Heart right ventricle (tissue), 16 donors: ENCODE measurements at regions not wholly inside any gene's neighbourhood (a gene's known extent, or its start where the extent isn't known, plus 50 kb on each side); places are given as distances from the start of the nearest gene placed in this dataset.

ENCODE experiments used
- ATAC-seq, 8 donors: fragments of 200-7000 bp; cut with Tn5 transposase; one replicate each; pipeline ENCODE4 v1.9.1; 2020; ENCODE audit warnings: mild to moderate bottlenecking in 8 of 8, moderate library complexity in 8 of 8, moderate number of reproducible peaks in 1 of 8
- DNase-seq, 2 donors: peaks; one replicate each; pipeline ENCODE4 v3.0.0-alpha.2; 2020
- H3K27ac ChIP-seq, 10 donors: fragments of 200-600 bp; sonication (generic) in 2 of 10; one replicate each; pipeline versions ENCODE4 v1.5.0 to v1.8.0; 2020 to 2022; ENCODE audit warnings: mild to moderate bottlenecking in 3 of 10
- H3K27me3 ChIP-seq, 7 donors: fragments of 200-600 bp; one replicate each; pipeline ENCODE4 v1.8.0; 2021 to 2022; ENCODE audit warnings: mild to moderate bottlenecking in 2 of 7
- H3K36me3 ChIP-seq, 9 donors: fragments of 200-600 bp; sonication (generic) in 1 of 9; one replicate each; pipeline versions ENCODE4 v1.5.0 to v1.8.0; 2020 to 2022; ENCODE audit warnings: mild to moderate bottlenecking in 2 of 9
- H3K4me1 ChIP-seq, 9 donors: fragments of 200-600 bp; sonication (generic) in 1 of 9; one replicate each; pipeline versions ENCODE4 v1.5.0 to v1.8.0; 2020 to 2022; ENCODE audit warnings: mild to moderate bottlenecking in 4 of 9
- H3K4me3 ChIP-seq, 10 donors: fragments of 200-600 bp; sonication (generic) in 2 of 10; one replicate each; pipeline versions ENCODE4 v1.5.0 to v1.8.0; 2020 to 2022; ENCODE audit warnings: mild to moderate bottlenecking in 7 of 10, moderate library complexity in 2 of 10
- H3K9me3 ChIP-seq, 11 donors: fragments of 200-600 bp in 10 of 11; sonication (generic) in 2 of 11; one replicate each; pipeline versions ENCODE4 v1.5.0 to v1.8.0; 2013 to 2022; ENCODE audit warnings: mild to moderate bottlenecking in 2 of 11, control low read depth in 1 of 11, moderate library complexity in 1 of 11
- WGBS, 2 donors: extraction: QIAGEN DNeasy Blood & Tissue Kit; methylation state at CpG; one replicate each; pipeline ENCODE4 v1.1.7; 2013; ENCODE audit warnings: inconsistent platforms in 1 of 2; 5-methylcytosine and 5-hydroxymethylcytosine counted together
- intact Hi-C, 10 donors: fragments of 100-400 bp; cut with DNase I; formaldehyde crosslinking; loops; one replicate each; pipeline versions ENCODE4 v1.11.1 to v1.14.2; 2022
- TF ChIP-seq, protein P1 (sequence below), 9 donors: fragments of 200-600 bp; sonication (generic) in 2 of 9; IDR thresholded peaks; one replicate each; pipeline versions ENCODE4 v1.5.0 to v1.8.0; 2021 to 2022; ENCODE audit warnings: antibody characterized with exemption in 9 of 9, mild to moderate bottlenecking in 5 of 9, moderate library complexity in 1 of 9
- donor health status: Arrhythmogenic right ventricular cardiomyopathy.
- donor health status: ischemic (EF 13 %, LVEDD 7.1; RV severe dilation, severe dysfunction).
- donor health status: healthy with polysubstance abuse.
- donor health status: DM: no; HTN: yes; CAD: no.
- donor health status: DM: no; HTN: no; CAD: no.
- donor health status: ischemic (EF 25% LVEDD 6.9; RV normal size, moderate dysfunction).
- donor health status: ischemic (EF 25% LVEDD 5.7; RV mildly dilated, moderate dysfunction).
- donor health status: healthy.
- donor health status: DM: yes; HTN: yes; CAD: no.
- donor health status: Ischemic cardiomyopathy.
- donor health status: ischemic (EF 35%, LVEDD 5.7; RV mildly dilated, moderate dysfunction).
- donor health status: nonischemic (EF 11% LVEDD 7.7; RV severe dilation, severe dysfunction).
- donor health status: DM: yes; HTN: yes; CAD: no.
- donor health status: PGD.
- donor health status: ischemic (EF 29% LVEDD 5.4; RV normal size, mild dysfunction).
- donor health status: nonischemic (EF 23%, LVEDD 6.1; RV moderate dilation, normal function).

DNA sequence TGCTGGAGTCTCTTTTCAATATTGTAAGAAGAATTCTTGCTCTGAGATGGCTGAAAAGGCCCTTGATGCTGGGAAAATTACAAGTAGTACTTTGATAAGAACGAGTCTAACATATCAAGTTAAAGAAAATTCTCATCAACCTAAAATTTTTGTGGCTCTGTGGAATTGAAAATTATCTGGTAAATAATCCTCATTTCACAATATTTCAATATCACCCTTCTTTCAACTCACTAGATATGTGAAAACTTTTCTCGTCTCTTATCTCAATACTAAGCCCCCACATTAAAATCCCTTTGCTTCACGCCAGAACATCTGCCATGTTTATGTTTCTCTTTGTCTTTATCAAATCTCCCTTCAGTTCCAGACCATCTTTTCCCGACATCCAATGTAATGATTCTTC is 448.8 kb downstream of the ZNF516 start:
- WGBS, 2 donors = 56 to 60% methylated on average over 4 of the region's 4 CpGs
- H3K4me1 ChIP-seq = no peaks in the 10 kb centered on the region
- no peaks in the 10 kb centered on the region for H3K36me3 ChIP-seq
- DNase-seq (no peak), ATAC-seq (no peak)
- no peak overlapping the region for H3K27ac ChIP-seq
- no peaks in the 10 kb centered on the region for H3K27me3 ChIP-seq
- intact Hi-C loops = no loop called here
- peaks cover 0 to 6% (median 0%) of the 10 kb centered on the region in 11 donors for H3K9me3 ChIP-seq
- H3K4me3 ChIP-seq = no peak overlapping the region
- TF ChIP-seq, protein P1, sequence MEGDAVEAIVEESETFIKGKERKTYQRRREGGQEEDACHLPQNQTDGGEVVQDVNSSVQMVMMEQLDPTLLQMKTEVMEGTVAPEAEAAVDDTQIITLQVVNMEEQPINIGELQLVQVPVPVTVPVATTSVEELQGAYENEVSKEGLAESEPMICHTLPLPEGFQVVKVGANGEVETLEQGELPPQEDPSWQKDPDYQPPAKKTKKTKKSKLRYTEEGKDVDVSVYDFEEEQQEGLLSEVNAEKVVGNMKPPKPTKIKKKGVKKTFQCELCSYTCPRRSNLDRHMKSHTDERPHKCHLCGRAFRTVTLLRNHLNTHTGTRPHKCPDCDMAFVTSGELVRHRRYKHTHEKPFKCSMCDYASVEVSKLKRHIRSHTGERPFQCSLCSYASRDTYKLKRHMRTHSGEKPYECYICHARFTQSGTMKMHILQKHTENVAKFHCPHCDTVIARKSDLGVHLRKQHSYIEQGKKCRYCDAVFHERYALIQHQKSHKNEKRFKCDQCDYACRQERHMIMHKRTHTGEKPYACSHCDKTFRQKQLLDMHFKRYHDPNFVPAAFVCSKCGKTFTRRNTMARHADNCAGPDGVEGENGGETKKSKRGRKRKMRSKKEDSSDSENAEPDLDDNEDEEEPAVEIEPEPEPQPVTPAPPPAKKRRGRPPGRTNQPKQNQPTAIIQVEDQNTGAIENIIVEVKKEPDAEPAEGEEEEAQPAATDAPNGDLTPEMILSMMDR (IDR thresholded peaks at IDR 0.05) = no peak

DNA sequence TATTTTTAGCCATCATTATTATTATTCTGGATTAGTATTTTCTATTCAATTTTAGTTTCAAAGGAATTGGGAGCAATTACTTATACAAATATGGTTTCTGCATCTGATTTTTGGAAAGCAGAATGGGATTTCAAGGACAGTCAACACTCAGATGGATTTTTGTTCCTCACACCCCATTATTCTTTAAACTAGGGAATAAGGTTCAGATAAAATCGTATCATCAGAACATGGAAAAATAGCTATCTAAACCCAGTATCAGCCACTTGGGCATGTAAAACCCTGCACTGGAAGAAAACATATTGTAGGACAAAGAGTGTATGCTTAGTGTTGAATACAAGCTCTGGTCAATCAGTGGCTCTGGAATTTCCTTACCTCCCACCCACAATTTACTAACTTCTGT is 452.5 kb downstream of the ZNF516 start:
- Histone ChIP-seq H3K9me3 (no peaks in the 10 kb centered on the region), H3K27ac (no peak overlapping the region), H3K4me1 (no peaks in the 10 kb centered on the region), H3K4me3 (no peak overlapping the region), H3K36me3 (no peaks in the 10 kb centered on the region), H3K27me3 (peaks cover 0 to 3% (median 0%) of the 10 kb centered on the region in 7 donors)
- 0 to 45% methylated on average over 1 of the region's 1 CpG for WGBS, 2 donors
- intact Hi-C loops = no loop called here
- ATAC-seq (no peak), DNase-seq (no peak)
- TF ChIP-seq, protein P1 (IDR thresholded peaks at IDR 0.05) = no peak

DNA sequence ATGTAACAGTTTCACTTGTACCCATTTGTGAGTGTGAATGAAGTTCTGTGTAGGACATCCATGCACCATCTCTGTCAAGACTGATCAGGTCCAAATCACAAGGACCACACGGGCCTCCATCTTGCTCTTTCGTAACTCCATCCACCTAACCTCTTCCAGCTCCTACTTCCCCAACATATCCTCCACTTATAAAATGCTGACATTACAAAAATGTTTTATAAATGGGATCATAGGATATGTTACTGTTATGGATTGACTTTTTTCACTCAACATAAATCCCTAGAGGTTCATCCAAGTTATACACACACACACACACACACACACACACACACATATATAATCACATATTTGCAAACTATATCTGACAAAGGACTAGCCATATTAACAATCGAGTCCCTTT is 476.8 kb downstream of the ZNF516 start:
- intact Hi-C loops = no loop called here
- H3K27ac ChIP-seq = no peak overlapping the region
- no peaks in the 10 kb centered on the region for H3K4me1 ChIP-seq
- ATAC-seq = no peak
- no peak for DNase-seq
- H3K27me3 ChIP-seq = no peaks in the 10 kb centered on the region
- H3K9me3 ChIP-seq = peaks cover 0 to 19% (median 6%) of the 10 kb centered on the region in 11 donors
- TF ChIP-seq, protein P1 (IDR thresholded peaks at IDR 0.05) = no peak
- H3K4me3 ChIP-seq = no peak overlapping the region
- WGBS, 2 donors = 78 to 86% methylated on average over 3 of the region's 3 CpGs
- no peaks in the 10 kb centered on the region for H3K36me3 ChIP-seq

DNA sequence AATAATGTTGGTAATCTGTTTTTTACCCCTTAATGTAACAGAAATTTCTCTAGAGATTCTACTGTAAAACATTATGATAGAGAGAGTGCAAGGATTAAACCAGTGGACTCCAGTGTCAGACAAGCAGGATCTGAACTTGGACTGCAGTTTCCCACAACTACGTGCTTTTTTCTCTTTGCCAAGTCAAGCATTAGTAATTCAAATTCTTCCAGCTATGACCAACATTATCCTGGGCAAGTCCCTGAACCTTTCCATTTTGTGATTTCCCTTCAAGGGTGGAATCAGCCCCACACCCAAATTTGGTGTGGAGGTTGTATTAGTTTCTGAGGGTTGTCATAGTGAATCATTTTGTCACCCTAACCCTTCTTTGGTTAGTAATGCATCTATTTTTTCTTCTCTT is 482.0 kb downstream of the ZNF516 start:
- H3K9me3 ChIP-seq = peaks cover 0 to 10% (median 0%) of the 10 kb centered on the region in 11 donors
- TF ChIP-seq, protein P1 (IDR thresholded peaks at IDR 0.05) = no peak
- H3K27ac ChIP-seq = no peak overlapping the region
- no peak overlapping the region for H3K4me3 ChIP-seq
- intact Hi-C loops = no loop called here
- no peaks in the 10 kb centered on the region for H3K4me1 ChIP-seq
- DNase-seq (no peak), ATAC-seq (no peak)
- 66 to 73% methylated on average over 1 of the region's 1 CpG for WGBS, 2 donors
- peaks cover 0 to 4% (median 0%) of the 10 kb centered on the region in 7 donors for H3K27me3 ChIP-seq
- H3K36me3 ChIP-seq = no peaks in the 10 kb centered on the region
